ENCODE measurements at regions not wholly inside any gene's neighbourhood (a gene's known extent, or its start where the extent isn't known, plus 50 kb on each side); places are given as distances from the start of the nearest gene placed in this dataset.

GRCh38 chr7:112550468-112551060 is 69.8 kb downstream of the LSMEM1 start (continued):
- TF ChIP-seq, protein P1, sequence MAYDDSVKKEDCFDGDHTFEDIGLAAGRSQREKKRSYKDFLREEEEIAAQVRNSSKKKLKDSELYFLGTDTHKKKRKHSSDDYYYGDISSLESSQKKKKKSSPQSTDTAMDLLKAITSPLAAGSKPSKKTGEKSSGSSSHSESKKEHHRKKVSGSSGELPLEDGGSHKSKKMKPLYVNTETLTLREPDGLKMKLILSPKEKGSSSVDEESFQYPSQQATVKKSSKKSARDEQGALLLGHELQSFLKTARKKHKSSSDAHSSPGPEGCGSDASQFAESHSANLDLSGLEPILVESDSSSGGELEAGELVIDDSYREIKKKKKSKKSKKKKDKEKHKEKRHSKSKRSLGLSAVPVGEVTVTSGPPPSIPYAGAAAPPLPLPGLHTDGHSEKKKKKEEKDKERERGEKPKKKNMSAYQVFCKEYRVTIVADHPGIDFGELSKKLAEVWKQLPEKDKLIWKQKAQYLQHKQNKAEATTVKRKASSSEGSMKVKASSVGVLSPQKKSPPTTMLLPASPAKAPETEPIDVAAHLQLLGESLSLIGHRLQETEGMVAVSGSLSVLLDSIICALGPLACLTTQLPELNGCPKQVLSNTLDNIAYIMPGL (CRISPR knock-in tag; IDR thresholded peaks at IDR 0.05), result no peak
- TF ChIP-seq CC2D1A (IDR thresholded peaks at IDR 0.05) (peak; percentile 76), ZNF347 (CRISPR knock-in tag; IDR thresholded peaks at IDR 0.05; ENCODE audit: low read depth) (no peak), RBM25 (IDR thresholded peaks at IDR 0.05; ENCODE audit: low read depth, low read length, severe bottlenecking) (no peak), TBL1XR1 (IDR thresholded peaks at IDR 0.05; ENCODE audit: low read length in 2 of 2) (peak in 1 of 2 experiments; percentile 62; a peak in 2 of 4 replicates), EP300 (IDR thresholded peaks at IDR 0.05; ENCODE audit: low read length) (0 out of 2 replicates have a peak, but pooled peaks have one; percentile 27), PHF21A (IDR thresholded peaks at IDR 0.05; ENCODE audit: borderline replicate concordance, low read depth) (no peak), LCOR (CRISPR knock-in tag; IDR thresholded peaks at IDR 0.05) (peak; percentile 69; the same call in 1 of the 2 replicates), CTBP1 (IDR thresholded peaks at IDR 0.05; ENCODE audit: borderline replicate concordance) (no peak), CTCFL (IDR thresholded peaks at IDR 0.05; ENCODE audit: borderline replicate concordance, insufficient read depth, low read depth, low read length, poor library complexity, severe bottlenecking) (no peak), REST (IDR thresholded peaks at IDR 0.05; ENCODE audit: borderline replicate concordance) (peak; percentile 94), REST (CRISPR knock-in tag; IDR thresholded peaks at IDR 0.05; ENCODE audit: low read depth) (no peak), MAFK (IDR thresholded peaks at IDR 0.05; ENCODE audit: low read length) (peak; percentile 49; the same call in 1 of the 2 replicates)
- TF ChIP-seq, protein P2, sequence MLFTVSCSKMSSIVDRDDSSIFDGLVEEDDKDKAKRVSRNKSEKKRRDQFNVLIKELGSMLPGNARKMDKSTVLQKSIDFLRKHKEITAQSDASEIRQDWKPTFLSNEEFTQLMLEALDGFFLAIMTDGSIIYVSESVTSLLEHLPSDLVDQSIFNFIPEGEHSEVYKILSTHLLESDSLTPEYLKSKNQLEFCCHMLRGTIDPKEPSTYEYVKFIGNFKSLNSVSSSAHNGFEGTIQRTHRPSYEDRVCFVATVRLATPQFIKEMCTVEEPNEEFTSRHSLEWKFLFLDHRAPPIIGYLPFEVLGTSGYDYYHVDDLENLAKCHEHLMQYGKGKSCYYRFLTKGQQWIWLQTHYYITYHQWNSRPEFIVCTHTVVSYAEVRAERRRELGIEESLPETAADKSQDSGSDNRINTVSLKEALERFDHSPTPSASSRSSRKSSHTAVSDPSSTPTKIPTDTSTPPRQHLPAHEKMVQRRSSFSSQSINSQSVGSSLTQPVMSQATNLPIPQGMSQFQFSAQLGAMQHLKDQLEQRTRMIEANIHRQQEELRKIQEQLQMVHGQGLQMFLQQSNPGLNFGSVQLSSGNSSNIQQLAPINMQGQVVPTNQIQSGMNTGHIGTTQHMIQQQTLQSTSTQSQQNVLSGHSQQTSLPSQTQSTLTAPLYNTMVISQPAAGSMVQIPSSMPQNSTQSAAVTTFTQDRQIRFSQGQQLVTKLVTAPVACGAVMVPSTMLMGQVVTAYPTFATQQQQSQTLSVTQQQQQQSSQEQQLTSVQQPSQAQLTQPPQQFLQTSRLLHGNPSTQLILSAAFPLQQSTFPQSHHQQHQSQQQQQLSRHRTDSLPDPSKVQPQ (CRISPR knock-in tag; IDR thresholded peaks at IDR 0.05; ENCODE audit: borderline replicate concordance), result no peak
